Bone marrow (tissue), 2 donors: ENCODE measurements at regions not wholly inside any gene's neighbourhood (a gene's known extent, or its start where the extent isn't known, plus 50 kb on each side); places are given as distances from the start of the nearest gene placed in this dataset.
"Not testable (repeated sequence)": the region's sequence is repeated elsewhere in the genome, so short reads cannot be mapped to it uniquely, and the experiment has no call there.

Source experiments
- DNase-seq, 2 donors: peaks; one replicate each; lab custom pipeline; 2025; lab: John Stamatoyannopoulos, UW

- not testable (repeated sequence) for DNase-seq
These were observed 64.4 kb upstream of the LPCAT1 start for GRCh38 chr5:1588071-1588694.

DNA sequence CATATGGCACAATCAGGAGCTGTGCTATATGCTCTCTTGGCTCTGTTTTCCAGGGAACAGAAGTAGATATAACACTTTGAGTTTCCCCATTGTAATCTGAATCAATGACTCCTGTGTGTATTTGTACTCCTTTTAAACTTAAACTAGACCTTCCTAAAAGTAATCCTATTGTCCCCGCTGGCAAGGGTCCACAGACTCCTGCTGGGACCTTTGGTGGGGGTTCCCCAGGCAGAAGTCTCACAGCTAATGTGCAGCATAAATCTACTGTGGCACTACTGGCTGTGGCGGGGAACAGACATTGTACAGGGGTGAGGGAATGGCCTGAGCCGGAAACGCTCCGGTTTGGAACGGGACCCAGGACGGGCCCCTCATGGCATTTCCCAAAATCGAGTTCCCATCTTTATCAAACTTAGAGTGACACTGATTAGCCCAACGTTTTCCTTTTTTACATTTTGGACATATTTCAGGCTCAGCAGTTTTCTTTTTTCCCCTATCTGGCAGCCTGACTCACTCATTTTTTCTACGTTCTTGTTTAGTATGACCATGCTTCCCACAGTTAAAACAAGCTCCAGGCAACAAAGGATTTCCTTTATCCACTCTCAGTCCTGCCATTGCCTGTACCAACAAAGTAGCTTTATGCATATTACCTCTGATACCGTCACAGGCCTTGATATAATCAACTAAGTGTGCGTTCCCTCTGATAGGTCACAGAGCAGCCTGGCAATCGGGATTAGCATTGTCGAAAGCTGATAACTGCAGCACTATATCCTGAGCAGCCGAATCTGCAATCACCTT, 59.5 kb upstream of the LPCAT1 start:
- not testable (repeated sequence) for DNase-seq

GRCh38 chr5:1579389-1579788, 55.6 kb upstream of the LPCAT1 start:
- not testable (repeated sequence) for DNase-seq

DNA sequence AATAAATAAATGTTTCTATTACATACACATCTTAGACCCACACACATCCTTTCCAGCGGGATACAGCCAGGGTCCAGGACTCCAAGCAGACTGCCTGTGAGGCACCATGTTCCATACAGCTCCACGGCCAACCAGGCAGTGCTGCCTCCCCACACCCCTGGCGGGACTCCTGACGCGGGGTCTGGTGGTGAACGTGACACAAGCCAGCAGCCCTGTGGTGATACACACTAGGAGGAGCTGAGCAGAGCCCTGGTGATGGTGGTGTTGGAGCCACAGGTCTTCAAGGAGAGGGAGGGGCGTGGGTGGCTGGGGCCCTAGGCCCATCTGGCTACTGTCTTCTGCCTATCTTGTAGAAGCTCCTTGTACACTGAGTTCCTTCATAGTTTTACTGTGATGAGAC, 53.1 kb upstream of the LPCAT1 start:
- not testable (repeated sequence) for DNase-seq

DNA sequence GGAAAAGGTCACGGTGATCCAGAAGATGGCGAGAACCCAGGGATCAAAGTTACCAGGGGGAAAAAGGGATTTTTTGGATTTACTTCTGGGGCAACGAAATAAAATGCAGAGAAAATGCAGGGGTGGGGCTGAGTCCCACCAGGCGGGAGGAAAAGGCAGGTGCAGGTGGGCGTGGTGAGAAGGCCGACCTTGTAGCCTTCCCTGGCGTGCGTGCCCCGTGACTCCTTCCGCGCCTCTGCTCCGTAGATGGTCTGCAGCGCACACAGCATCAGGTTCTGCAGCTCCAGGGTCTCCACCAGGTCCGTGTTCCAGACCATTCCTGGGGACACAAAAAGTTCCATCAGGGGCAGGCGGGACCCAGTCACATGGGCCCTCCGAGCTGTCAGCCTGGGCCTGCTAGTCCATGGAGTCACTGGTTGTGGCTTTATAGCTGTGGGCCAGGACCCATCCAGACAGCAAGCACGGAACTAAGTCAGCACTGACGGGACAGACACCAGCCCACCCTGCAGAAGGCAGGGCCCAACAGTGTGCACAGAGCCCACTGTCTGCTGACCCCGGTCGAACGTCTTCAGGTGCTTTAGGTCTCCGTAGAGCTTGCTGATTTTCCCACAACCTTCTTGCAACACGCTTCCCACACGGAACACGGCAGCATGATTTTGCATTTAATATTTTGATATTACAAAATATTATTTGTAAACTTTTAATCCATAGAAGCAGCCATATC, 52.4 kb upstream of the LPCAT1 start:
- DNase-seq, result not testable (repeated sequence)

- DNase-seq, result not testable (repeated sequence)
These were observed 51.7 kb upstream of the LPCAT1 start for GRCh38 chr5:1575491-1575890.

GRCh38 chr5:1574023-1574318, 50.2 kb upstream of the LPCAT1 start:
- not testable (repeated sequence) for DNase-seq

DNA sequence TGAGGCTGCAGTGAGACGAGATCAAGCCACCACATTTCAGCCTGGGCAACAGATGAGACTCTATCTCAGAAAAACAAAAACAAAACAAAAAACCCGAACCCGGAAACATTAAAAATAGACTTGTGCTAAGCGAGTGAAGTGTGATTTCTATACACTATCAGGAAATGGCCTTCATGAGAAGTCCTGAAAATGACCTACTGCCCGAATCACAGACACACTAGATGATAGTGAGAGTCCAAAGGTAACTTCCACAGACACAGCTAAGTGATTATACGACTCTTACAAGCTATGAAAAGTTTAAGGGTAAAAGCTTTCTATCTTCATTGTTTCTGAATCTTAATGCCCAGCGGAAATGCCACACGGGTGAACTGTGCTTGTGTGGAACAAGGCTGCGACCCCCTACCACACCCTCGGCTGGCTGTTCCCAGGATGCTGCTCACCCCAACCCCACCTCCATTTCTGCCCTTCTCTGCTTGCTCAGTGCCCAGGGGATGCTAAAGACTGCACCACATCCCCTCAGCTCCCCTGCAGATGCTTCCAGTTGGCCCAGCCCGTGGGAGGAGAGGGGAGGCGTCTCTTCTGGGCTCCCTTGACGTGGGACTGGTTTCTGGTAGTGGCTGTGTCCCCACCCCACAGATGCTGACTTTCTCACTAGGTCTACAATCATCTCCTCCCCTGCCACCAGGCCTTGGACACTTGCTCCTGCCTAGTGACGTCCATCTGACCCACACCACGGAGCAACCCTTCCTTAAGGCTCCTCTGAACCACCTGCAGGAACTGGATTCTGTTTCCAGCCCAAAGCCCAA, 49.7 kb upstream of the LPCAT1 start:
- not testable (repeated sequence) for DNase-seq
